ENCODE measurements at regions not wholly inside any gene's neighbourhood (a gene's known extent, or its start where the extent isn't known, plus 50 kb on each side); places are given as distances from the start of the nearest gene placed in this dataset.

DNA sequence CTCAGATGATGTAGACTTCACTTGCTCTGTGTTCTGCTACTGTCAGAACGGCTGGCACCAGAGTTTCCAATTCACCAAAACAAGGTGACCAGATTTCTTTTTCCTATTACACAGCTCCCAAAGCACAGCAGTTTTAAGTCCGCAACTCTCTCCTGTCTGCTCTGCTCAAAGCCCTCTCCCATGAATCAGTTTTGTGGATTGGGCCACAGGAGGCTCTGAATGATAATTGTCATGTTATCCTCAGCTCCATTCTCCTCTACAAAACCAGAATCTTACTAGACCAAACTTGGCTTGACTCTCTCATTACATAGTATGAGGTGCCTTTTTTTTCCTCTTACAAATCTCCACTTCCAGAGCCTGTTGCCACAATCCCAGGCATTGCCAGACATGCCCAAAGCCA is 223.5 kb downstream of the SNX13 start:
- Histone ChIP-seq H3K4me3 (ENCODE audit: low read length) (no peak overlapping the region), H3K79me2 (ENCODE audit: control insufficient read depth, low read length) (no peaks in the 10 kb centered on the region), H3K4me2 (ENCODE audit: low read length) (no peak overlapping the region), H4K20me1 (ENCODE audit: control insufficient read depth, insufficient read depth, low read depth, low read length) (no peaks in the 10 kb centered on the region), H3K36me3 (ENCODE audit: control insufficient read depth, low read length) (no peaks in the 10 kb centered on the region), H3K4me1 (ENCODE audit: control insufficient read depth, low read length) (no peaks in the 10 kb centered on the region), H3K27me3 (ENCODE audit: control insufficient read depth, low read length) (peaks cover 12% of the 10 kb centered on the region; the same call in 1 of the 2 replicates), H3K9me2 (replicated peaks; ENCODE audit: control insufficient read depth, low read length) (no peaks in the 10 kb centered on the region), H3K9me3 (ENCODE audit: control insufficient read depth, insufficient read depth, low read length) (no peaks in the 10 kb centered on the region), H3K27ac (ENCODE audit: low read depth, low read length) (no peak overlapping the region), H3F3A (ENCODE audit: control insufficient read depth, insufficient read depth) (no peaks in the 10 kb centered on the region)
- no peak for TF ChIP-seq EZH2phosphoT487 (IDR thresholded peaks at IDR 0.05; ENCODE audit: borderline replicate concordance, low read length)
- no peak for TF ChIP-seq CTCF (IDR thresholded peaks at IDR 0.05; ENCODE audit: low read depth, low read length, poor library complexity, severe bottlenecking)

DNA sequence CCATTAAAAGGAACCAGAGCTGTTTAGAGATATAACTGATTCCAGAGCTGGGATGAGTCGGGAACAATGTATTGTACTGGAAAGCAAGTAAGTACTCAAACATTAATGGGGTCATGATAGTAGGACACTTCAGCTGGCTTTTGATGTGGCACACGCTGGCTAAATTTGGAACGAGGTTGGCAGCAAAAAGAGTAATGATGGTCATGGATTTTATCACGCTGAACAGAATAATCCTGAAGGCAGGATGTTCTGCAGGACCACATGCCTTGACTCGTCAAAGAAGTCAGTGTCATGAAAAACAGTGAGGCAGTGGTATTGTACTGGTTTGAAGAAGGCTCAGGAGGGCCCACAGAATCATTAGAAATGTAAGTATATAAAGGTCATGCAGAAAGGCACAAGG is 220.3 kb downstream of the SNX13 start:
- H3K79me2 ChIP-seq (ENCODE audit: control insufficient read depth, low read length), result no peaks in the 10 kb centered on the region
- no peaks in the 10 kb centered on the region for H3K9me3 ChIP-seq (ENCODE audit: control insufficient read depth, insufficient read depth, low read length)
- H3K27ac ChIP-seq (ENCODE audit: low read depth, low read length), result no peak overlapping the region
- TF ChIP-seq EZH2phosphoT487 (IDR thresholded peaks at IDR 0.05; ENCODE audit: borderline replicate concordance, low read length) (no peak), CTCF (IDR thresholded peaks at IDR 0.05; ENCODE audit: low read depth, low read length, poor library complexity, severe bottlenecking) (no peak)
- no peaks in the 10 kb centered on the region for H3K36me3 ChIP-seq (ENCODE audit: control insufficient read depth, low read length)
- H3K4me1 ChIP-seq (ENCODE audit: control insufficient read depth, low read length), result no peaks in the 10 kb centered on the region
- no peak overlapping the region for H3K4me3 ChIP-seq (ENCODE audit: low read length)
- H3F3A ChIP-seq (ENCODE audit: control insufficient read depth, insufficient read depth), result no peaks in the 10 kb centered on the region
- no peak overlapping the region for H3K4me2 ChIP-seq (ENCODE audit: low read length)
- peaks cover 12% of the 10 kb centered on the region; the same call in 1 of the 2 replicates for H3K27me3 ChIP-seq (ENCODE audit: control insufficient read depth, low read length)
- H3K9me2 ChIP-seq (replicated peaks; ENCODE audit: control insufficient read depth, low read length), result no peaks in the 10 kb centered on the region
- H4K20me1 ChIP-seq (ENCODE audit: control insufficient read depth, insufficient read depth, low read depth, low read length), result no peaks in the 10 kb centered on the region

- Histone ChIP-seq H3K4me1 (ENCODE audit: control insufficient read depth, low read length) (no peaks in the 10 kb centered on the region), H3K9me2 (replicated peaks; ENCODE audit: control insufficient read depth, low read length) (no peaks in the 10 kb centered on the region), H3K27ac (ENCODE audit: low read depth, low read length) (no peak overlapping the region), H4K20me1 (ENCODE audit: control insufficient read depth, insufficient read depth, low read depth, low read length) (no peaks in the 10 kb centered on the region), H3K27me3 (ENCODE audit: control insufficient read depth, low read length) (peaks cover 2% of the 10 kb centered on the region; the same call in 1 of the 2 replicates), H3K4me2 (ENCODE audit: low read length) (no peak overlapping the region), H3K36me3 (ENCODE audit: control insufficient read depth, low read length) (no peaks in the 10 kb centered on the region), H3K79me2 (ENCODE audit: control insufficient read depth, low read length) (no peaks in the 10 kb centered on the region), H3K9me3 (ENCODE audit: control insufficient read depth, insufficient read depth, low read length) (no peaks in the 10 kb centered on the region), H3F3A (ENCODE audit: control insufficient read depth, insufficient read depth) (no peaks in the 10 kb centered on the region), H3K4me3 (ENCODE audit: low read length) (no peak overlapping the region)
- no peak for TF ChIP-seq CTCF (IDR thresholded peaks at IDR 0.05; ENCODE audit: low read depth, low read length, poor library complexity, severe bottlenecking)
- no peak for TF ChIP-seq EZH2phosphoT487 (IDR thresholded peaks at IDR 0.05; ENCODE audit: borderline replicate concordance, low read length)
Observed at GRCh38 chr7:17721736-17722285, 218.5 kb downstream of the SNX13 start.

All from DOHH2 (cell line).